Activated T-cell treated with anti-CD3 and anti-CD28 coated beads, Interleukin-2, amount 50 U/mL, for 48 hours (primary cell): ENCODE measurements at regions not wholly inside any gene's neighbourhood (a gene's known extent, or its start where the extent isn't known, plus 50 kb on each side); places are given as distances from the start of the nearest gene placed in this dataset.

Experiments used
- DNase-seq, 2 experiments: peaks; one replicate each; pipeline ENCODE4 v3.0.0-alpha.2; 2020

GRCh38 chr4:17094876-17095210 lies 196.4 kb upstream of the LDB2 start:
- no peak for DNase-seq

GRCh38 chr4:17094159-17094875 lies 195.9 kb upstream of the LDB2 start:
- DNase-seq: no peak

GRCh38 chr4:17093481-17093880 lies 195.0 kb upstream of the LDB2 start:
- DNase-seq: no peak

- no peak for DNase-seq
These were observed 194.4 kb upstream of the LDB2 start for GRCh38 chr4:17092736-17093437.

- DNase-seq: no peak
These were observed 192.7 kb upstream of the LDB2 start for GRCh38 chr4:17091104-17091503.

- no peak for DNase-seq
These were observed 191.6 kb upstream of the LDB2 start for GRCh38 chr4:17090063-17090462.

GRCh38 chr4:17085416-17085815 lies 187.0 kb upstream of the LDB2 start:
- DNase-seq: no peak

- no peak for DNase-seq
These were observed 183.7 kb upstream of the LDB2 start for GRCh38 chr4:17082186-17082585.

- DNase-seq: no peak
These were observed 182.7 kb upstream of the LDB2 start for GRCh38 chr4:17081179-17081578.

- DNase-seq: no peak
These were observed 178.7 kb upstream of the LDB2 start for GRCh38 chr4:17077105-17077504.

- no peak for DNase-seq
These were observed 174.0 kb upstream of the LDB2 start for GRCh38 chr4:17072483-17072882.

GRCh38 chr4:17068891-17069290 lies 170.4 kb upstream of the LDB2 start:
- no peak for DNase-seq

- no peak for DNase-seq
These were observed 169.9 kb upstream of the LDB2 start for GRCh38 chr4:17068392-17068791.

- no peak for DNase-seq
These were observed 168.5 kb upstream of the LDB2 start for GRCh38 chr4:17066972-17067371.

GRCh38 chr4:17066236-17066635 lies 167.8 kb upstream of the LDB2 start:
- no peak for DNase-seq

GRCh38 chr4:17065821-17066220 lies 167.4 kb upstream of the LDB2 start:
- DNase-seq: no peak

GRCh38 chr4:17064959-17065358 lies 166.5 kb upstream of the LDB2 start:
- DNase-seq: no peak

- DNase-seq: no peak
These were observed 165.4 kb upstream of the LDB2 start for GRCh38 chr4:17063888-17064287.

GRCh38 chr4:17060230-17060629 lies 161.8 kb upstream of the LDB2 start:
- no peak for DNase-seq

GRCh38 chr4:17058916-17059741 lies 160.7 kb upstream of the LDB2 start:
- no peak for DNase-seq

GRCh38 chr4:17058536-17058915 lies 160.1 kb upstream of the LDB2 start:
- DNase-seq: no peak

- DNase-seq: no peak
These were observed 158.6 kb upstream of the LDB2 start for GRCh38 chr4:17057035-17057434.

GRCh38 chr4:17055788-17056187 lies 157.3 kb upstream of the LDB2 start:
- no peak for DNase-seq

GRCh38 chr4:17045866-17046265 lies 147.4 kb upstream of the LDB2 start:
- DNase-seq: no peak
